ENCODE measurements at regions not wholly inside any gene's neighbourhood (a gene's known extent, or its start where the extent isn't known, plus 50 kb on each side); places are given as distances from the start of the nearest gene placed in this dataset.

- TF ChIP-seq USF2 (IDR thresholded peaks at IDR 0.05; ENCODE audit: low read depth, low read length) (no peak), CHD1 (IDR thresholded peaks at IDR 0.05; ENCODE audit: low read depth, low read length) (no peak), NFE2L2 (IDR thresholded peaks at IDR 0.05; ENCODE audit: low read depth, low read length) (no peak), RCOR1 (IDR thresholded peaks at IDR 0.05; ENCODE audit: insufficient replicate concordance, low read length) (no peak), CEBPB (IDR thresholded peaks at IDR 0.05; ENCODE audit: low read depth, low read length) (no peak), FOS (IDR thresholded peaks at IDR 0.05; ENCODE audit: low read depth, low read length) (no peak), POLR2A (IDR thresholded peaks at IDR 0.05; ENCODE audit: low read depth, low read length) (no peak), MAFK (IDR thresholded peaks at IDR 0.05; ENCODE audit: low read depth, low read length) (no peak), CTCF (conservative IDR thresholded peaks at IDR 0.05; ENCODE audit: low read depth, low read length) (no peak), BHLHE40 (IDR thresholded peaks at IDR 0.05; ENCODE audit: low read depth, low read length) (no peak), RFX5 (IDR thresholded peaks at IDR 0.05; ENCODE audit: low read depth, low read length) (no peak), MXI1 (IDR thresholded peaks at IDR 0.05; ENCODE audit: borderline replicate concordance, low read depth, low read length) (no peak), MAZ (IDR thresholded peaks at IDR 0.05; ENCODE audit: borderline replicate concordance, low read depth, low read length) (no peak), RAD21 (IDR thresholded peaks at IDR 0.05; ENCODE audit: low read length) (no peak), ELK1 (IDR thresholded peaks at IDR 0.05; ENCODE audit: borderline replicate concordance, low read depth, low read length) (no peak), SMC3 (IDR thresholded peaks at IDR 0.05; ENCODE audit: low read depth, low read length) (no peak)
- H3K4me2 ChIP-seq (ENCODE audit: low read depth, low read length), result no peak overlapping the region
- no peak overlapping the region for H2AK9ac ChIP-seq (replicated peaks; ENCODE audit: low read depth, low read length, poor library complexity)
- H3K27ac ChIP-seq (ENCODE audit: insufficient read depth, low read length), result no peak overlapping the region
- no peaks in the 10 kb centered on the region for H3K36me3 ChIP-seq (ENCODE audit: control insufficient read depth, insufficient read depth, low read length)
- H3K14ac ChIP-seq (replicated peaks; ENCODE audit: low read depth, low read length), result no peak overlapping the region
- no TSS peak for BruUV-seq (replicated peaks)
- no peak overlapping the region for H4K91ac ChIP-seq (ENCODE audit: insufficient read depth, low read depth, low read length)
- no peak overlapping the region for H2BK120ac ChIP-seq (ENCODE audit: low read depth, low read length)
- DNase-seq, result no peak
- in situ Hi-C loops (cut with MboI; ENCODE audit: low sequenced_read_pairs) (no loop called here), intact Hi-C loops (cut with micrococcal nuclease) (no loop called here), dilution Hi-C loops (cut with HindIII; ENCODE audit: low sequenced_read_pairs, unreplicated experiment) (no loop called here)
- no peaks in the 10 kb centered on the region for H4K20me1 ChIP-seq (ENCODE audit: insufficient read depth, low read length)
- no peak overlapping the region for H2BK15ac ChIP-seq (ENCODE audit: low read depth, low read length)
- no peak overlapping the region for H3K23ac ChIP-seq (ENCODE audit: low read depth, low read length)
- no peaks in the 10 kb centered on the region for H3K9me1 ChIP-seq (ENCODE audit: insufficient read depth, low read length)
- ChIA-PET POLR2A (ENCODE audit: unreplicated experiment) (no interaction called here), CTCF (no interaction called here)
- H3K4me1 ChIP-seq (ENCODE audit: control insufficient read depth, insufficient read depth, low read length), result no peaks in the 10 kb centered on the region
- no peaks in the 10 kb centered on the region for H3K79me1 ChIP-seq (ENCODE audit: low read depth in 1 of 2, low read length in 2 of 2)
- H3K9me3 ChIP-seq (ENCODE audit: control insufficient read depth, insufficient read depth, low read length), result no peaks in the 10 kb centered on the region
- ATAC-seq (ENCODE audit: low read depth), result no peak
- H3K4ac ChIP-seq (ENCODE audit: low read depth, low read length), result no peak overlapping the region
- H3K27me3 ChIP-seq (ENCODE audit: control insufficient read depth, insufficient read depth, low read length), result peaks cover 32% of the 10 kb centered on the region
- H4K8ac ChIP-seq (ENCODE audit: low read depth in 2 of 2, low read length in 2 of 2), result no peak overlapping the region
- no peak overlapping the region for H2AFZ ChIP-seq (replicated peaks; ENCODE audit: low read length, poor library complexity)
- H2BK20ac ChIP-seq (ENCODE audit: low read depth, low read length), result no peak overlapping the region
- no peak overlapping the region for H3K4me3 ChIP-seq (ENCODE audit: insufficient read depth, low read depth, low read length)
- H3K56ac ChIP-seq (ENCODE audit: extremely low read depth, insufficient read depth, low read length), result no peak overlapping the region
- whole genome bisulfite sequencing, 2 experiments (ENCODE audit: extremely low coverage in 2 of 2, insufficient read length in 1 of 2), result 53% methylated on average over 2 of the region's 10 CpGs; no CpG with 5 or more reads in 1 of the 2 experiments
- no peak overlapping the region for H3K18ac ChIP-seq (ENCODE audit: low read depth, low read length)
- H3K9ac ChIP-seq (ENCODE audit: low read depth, low read length), result no peak overlapping the region
- H4K5ac ChIP-seq (ENCODE audit: low read depth, low read length), result no peak overlapping the region
- no peak overlapping the region for H2BK5ac ChIP-seq (ENCODE audit: low read depth, low read length, poor library complexity, severe bottlenecking)
- H2AK5ac ChIP-seq (ENCODE audit: low read depth, low read length), result no peak overlapping the region
These were observed 308.5 kb upstream of the PROK2 start for GRCh38 chr3:72093270-72093991.

Data from IMR-90 (cell line).